Thymus (tissue), 11 donors: ENCODE measurements at regions not wholly inside any gene's neighbourhood (a gene's known extent, or its start where the extent isn't known, plus 50 kb on each side); places are given as distances from the start of the nearest gene placed in this dataset.
A peak's percentile ranks its signal among the peaks of the same experiment; 100 is the strongest.

Source experiments
- DNase-seq, 9 donors: peaks; one replicate each; pipeline ENCODE4 v3.0.0-alpha.2; 2013; ENCODE audit warnings: low spot score in 9 of 9, low read depth in 6 of 9, missing footprints in 1 of 9
- H3K27ac ChIP-seq, 2 donors: one replicate each; pipeline ENCODE4 v1.5.1; 2013; ENCODE audit warnings: control low read depth in 1 of 2, low read depth in 1 of 2, low read length in 1 of 2, mild to moderate bottlenecking in 1 of 2, moderate library complexity in 1 of 2
- H3K27me3 ChIP-seq, 2 donors: one replicate each; pipeline ENCODE4 v1.5.1; 2013; ENCODE audit warnings: low read length in 1 of 2; ENCODE audit not compliant: control insufficient read depth in 2 of 2, insufficient read depth in 1 of 2
- H3K36me3 ChIP-seq, 2 donors: one replicate each; pipeline ENCODE4 v1.5.1; 2013; ENCODE audit warnings: low read length in 1 of 2, mild to moderate bottlenecking in 1 of 2, moderate library complexity in 1 of 2; ENCODE audit not compliant: control insufficient read depth in 2 of 2, insufficient read depth in 2 of 2
- H3K4me1 ChIP-seq, 2 donors: one replicate each; pipeline ENCODE4 v1.5.1; 2013; ENCODE audit warnings: low read length in 2 of 2; ENCODE audit not compliant: control insufficient read depth in 2 of 2, insufficient read depth in 2 of 2
- H3K4me3 ChIP-seq, 2 donors: one replicate each; pipeline ENCODE4 v1.5.1; 2013; ENCODE audit warnings: low read length in 2 of 2, control low read depth in 1 of 2, mild to moderate bottlenecking in 1 of 2
- H3K9me3 ChIP-seq, 2 donors: one replicate each; pipeline ENCODE4 v1.5.1; 2013; ENCODE audit warnings: low read length in 1 of 2, mild to moderate bottlenecking in 1 of 2; ENCODE audit not compliant: control insufficient read depth in 2 of 2, insufficient read depth in 1 of 2
- WGBS: extraction: QIAGEN DNeasy Blood & Tissue Kit; methylation state at CpG from one replicate; pipeline ENCODE4 v1.1.7; 2013; 5-methylcytosine and 5-hydroxymethylcytosine counted together
- donor health status: healthy.

DNA sequence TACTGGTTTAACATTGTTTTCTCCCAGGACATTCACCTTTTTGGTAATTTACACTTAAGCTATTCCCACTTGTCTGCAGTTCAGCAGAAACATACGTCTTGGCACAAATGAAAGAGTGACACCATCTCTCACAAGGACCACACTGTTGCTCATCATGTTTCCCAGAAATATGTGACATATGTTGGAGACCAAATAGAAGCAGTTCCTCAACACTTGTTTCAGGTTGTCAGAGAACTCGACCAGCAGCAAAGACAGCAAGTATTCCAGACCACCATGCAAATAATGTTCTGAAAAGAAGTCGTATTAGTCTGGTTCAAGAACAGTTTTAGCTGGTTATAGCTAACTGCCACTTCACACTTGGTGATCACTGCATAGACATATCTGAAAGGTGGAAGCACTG, 81.3 kb upstream of the KLF6 start:
- Histone ChIP-seq H3K27ac (no peak overlapping the region), H3K36me3 (no peaks in the 10 kb centered on the region), H3K4me3 (no peak overlapping the region), H3K9me3 (no peaks in the 10 kb centered on the region), H3K27me3 (no peaks in the 10 kb centered on the region), H3K4me1 (peaks cover 0 to 5% of the 10 kb centered on the region in 2 donors)
- WGBS = 92% methylated on average over 3 of the region's 3 CpGs
- no peak for DNase-seq

DNA sequence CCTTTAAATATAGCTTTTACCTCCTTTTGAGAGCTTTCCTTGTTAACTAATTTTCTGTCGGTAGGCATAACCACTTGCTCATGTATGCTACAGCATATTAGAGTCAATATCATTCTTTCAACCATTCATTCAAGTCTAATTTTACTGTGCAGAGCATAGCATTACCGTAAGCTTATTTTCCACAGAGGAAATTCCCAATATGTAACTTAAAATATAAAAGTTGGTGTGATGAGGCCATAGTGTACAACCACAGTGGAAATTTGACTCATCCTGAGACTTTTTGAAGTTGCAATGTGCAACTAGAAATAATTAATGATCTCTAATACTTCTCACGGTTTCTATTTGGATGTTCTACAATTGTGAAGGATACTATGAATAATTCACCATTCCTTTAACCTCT, 80.6 kb upstream of the KLF6 start:
- Histone ChIP-seq H3K27me3 (no peaks in the 10 kb centered on the region), H3K27ac (no peak overlapping the region), H3K4me3 (no peak overlapping the region), H3K9me3 (no peaks in the 10 kb centered on the region), H3K36me3 (no peaks in the 10 kb centered on the region), H3K4me1 (peaks cover 0 to 5% of the 10 kb centered on the region in 2 donors)
- WGBS = 95% methylated on average over 3 of the region's 3 CpGs
- DNase-seq = no peak

DNA sequence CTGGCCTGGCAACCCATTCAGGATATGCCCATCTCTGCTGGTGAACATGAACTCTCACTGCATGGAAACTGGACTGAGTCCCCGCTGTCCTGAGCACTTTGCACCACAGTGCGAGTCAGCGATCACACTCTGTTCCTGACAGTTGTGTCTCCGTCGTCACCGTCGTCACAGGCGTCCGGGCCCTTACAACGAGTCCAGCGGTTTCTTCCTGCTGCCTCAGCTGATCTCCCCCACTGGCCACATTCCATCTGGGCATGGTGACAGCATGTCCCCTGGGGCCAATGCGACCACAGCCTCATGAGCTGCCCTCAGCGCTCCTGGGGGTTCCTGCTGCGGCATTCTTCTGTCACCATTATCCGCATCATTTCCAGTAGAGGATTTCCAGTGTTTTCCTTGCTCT, 76.8 kb upstream of the KLF6 start:
- no peaks in the 10 kb centered on the region for H3K9me3 ChIP-seq
- no peaks in the 10 kb centered on the region for H3K27me3 ChIP-seq
- H3K36me3 ChIP-seq = no peaks in the 10 kb centered on the region
- 98% methylated on average over 15 of the region's 15 CpGs for WGBS
- DNase-seq = no peak
- H3K27ac ChIP-seq = no peak overlapping the region
- H3K4me3 ChIP-seq = no peak overlapping the region
- H3K4me1 ChIP-seq = peaks cover 0 to 4% of the 10 kb centered on the region in 2 donors

DNA sequence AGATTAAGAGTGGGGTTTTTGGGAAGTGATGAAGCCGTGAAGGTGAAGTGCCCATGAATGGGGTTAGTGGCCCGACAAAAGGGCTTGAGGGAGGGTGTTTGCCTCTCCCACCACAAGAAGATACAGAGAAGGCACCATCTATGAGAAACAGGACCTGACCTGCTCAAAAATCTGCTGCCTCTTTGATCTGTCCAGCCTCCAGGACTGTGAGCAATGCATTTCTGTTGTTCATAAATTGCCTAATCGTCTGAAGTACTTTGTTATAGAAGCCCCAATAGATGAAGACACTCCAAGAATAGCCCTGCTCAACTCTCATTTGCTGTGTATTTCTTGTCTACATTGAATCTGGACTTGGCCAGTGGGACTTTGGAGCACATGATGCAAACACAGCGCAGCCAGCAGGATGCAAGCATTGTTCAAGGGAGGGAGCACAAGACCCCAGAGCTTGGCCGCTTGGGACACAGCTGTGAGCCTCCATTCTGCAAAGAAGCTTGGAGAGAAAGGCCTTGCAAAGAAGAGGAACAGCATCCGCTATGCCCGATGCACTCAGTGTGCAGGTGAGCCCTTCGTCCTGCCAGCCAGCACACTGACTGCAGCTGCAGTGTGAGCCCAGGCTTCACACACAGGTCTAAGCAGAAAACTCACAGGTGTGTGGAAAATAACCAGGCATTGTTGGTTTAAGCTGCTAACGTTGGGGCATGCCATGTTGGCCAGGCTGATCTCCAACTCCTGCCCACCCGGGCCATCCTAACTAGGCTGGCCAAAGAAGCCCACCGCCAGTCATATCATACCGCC, 73.2 kb upstream of the KLF6 start:
- Histone ChIP-seq H3K27me3 (no peaks in the 10 kb centered on the region), H3K27ac (no peak overlapping the region), H3K36me3 (no peaks in the 10 kb centered on the region), H3K4me3 (no peak overlapping the region), H3K4me1 (peaks cover 0 to 4% of the 10 kb centered on the region in 2 donors), H3K9me3 (no peaks in the 10 kb centered on the region)
- no peak for DNase-seq
- WGBS = 95% methylated on average over 12 of the region's 12 CpGs

DNA sequence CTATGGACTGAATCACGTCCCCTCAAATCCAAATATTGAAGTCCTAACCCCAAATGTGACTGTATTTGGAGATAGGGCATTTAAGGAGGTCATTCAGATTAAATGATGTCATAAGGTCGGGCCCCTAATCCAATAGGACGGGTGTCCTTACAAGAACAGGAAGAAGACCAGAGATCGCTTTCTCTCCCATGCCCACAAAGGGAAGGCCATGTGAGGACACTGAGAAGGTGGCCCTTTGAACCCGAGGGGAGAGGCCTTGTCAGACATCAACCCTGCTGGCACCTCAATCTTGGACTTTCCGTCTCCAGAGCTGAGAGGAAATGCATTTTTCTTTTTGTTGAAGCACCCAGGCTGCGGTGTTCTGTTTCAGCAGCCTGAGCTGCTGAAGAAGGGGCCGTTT, 72.3 kb upstream of the KLF6 start:
- Histone ChIP-seq H3K36me3 (no peaks in the 10 kb centered on the region), H3K4me1 (peaks cover 0 to 4% of the 10 kb centered on the region in 2 donors), H3K9me3 (no peaks in the 10 kb centered on the region), H3K27me3 (no peaks in the 10 kb centered on the region), H3K4me3 (no peak overlapping the region), H3K27ac (no peak overlapping the region)
- no peak for DNase-seq
- 97% methylated on average over 8 of the region's 8 CpGs for WGBS

DNA sequence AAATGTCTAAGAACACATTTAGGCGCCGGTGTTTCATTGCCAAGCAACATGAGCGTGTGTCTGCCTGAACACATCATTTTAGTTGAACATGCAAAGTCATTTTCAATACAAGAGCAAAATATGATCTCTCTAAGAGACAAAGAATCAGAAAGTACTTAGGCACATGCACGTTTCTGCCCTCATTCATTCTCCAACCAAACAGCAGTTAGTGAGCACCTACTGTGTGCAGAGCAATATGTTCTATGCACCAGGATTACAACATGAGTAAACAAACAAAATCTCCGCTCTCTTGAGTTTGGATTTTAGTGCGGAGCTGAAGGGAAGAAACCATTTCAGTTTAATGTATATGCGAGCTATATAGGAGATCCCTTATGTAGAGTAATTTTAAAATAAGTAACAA, 71.6 kb upstream of the KLF6 start:
- no peaks in the 10 kb centered on the region for H3K36me3 ChIP-seq
- no peaks in the 10 kb centered on the region for H3K27me3 ChIP-seq
- 98% methylated on average over 7 of the region's 7 CpGs for WGBS
- H3K4me1 ChIP-seq = peaks cover 0 to 4% of the 10 kb centered on the region in 2 donors
- H3K4me3 ChIP-seq = no peak overlapping the region
- no peaks in the 10 kb centered on the region for H3K9me3 ChIP-seq
- no peak for DNase-seq
- H3K27ac ChIP-seq = no peak overlapping the region

DNA sequence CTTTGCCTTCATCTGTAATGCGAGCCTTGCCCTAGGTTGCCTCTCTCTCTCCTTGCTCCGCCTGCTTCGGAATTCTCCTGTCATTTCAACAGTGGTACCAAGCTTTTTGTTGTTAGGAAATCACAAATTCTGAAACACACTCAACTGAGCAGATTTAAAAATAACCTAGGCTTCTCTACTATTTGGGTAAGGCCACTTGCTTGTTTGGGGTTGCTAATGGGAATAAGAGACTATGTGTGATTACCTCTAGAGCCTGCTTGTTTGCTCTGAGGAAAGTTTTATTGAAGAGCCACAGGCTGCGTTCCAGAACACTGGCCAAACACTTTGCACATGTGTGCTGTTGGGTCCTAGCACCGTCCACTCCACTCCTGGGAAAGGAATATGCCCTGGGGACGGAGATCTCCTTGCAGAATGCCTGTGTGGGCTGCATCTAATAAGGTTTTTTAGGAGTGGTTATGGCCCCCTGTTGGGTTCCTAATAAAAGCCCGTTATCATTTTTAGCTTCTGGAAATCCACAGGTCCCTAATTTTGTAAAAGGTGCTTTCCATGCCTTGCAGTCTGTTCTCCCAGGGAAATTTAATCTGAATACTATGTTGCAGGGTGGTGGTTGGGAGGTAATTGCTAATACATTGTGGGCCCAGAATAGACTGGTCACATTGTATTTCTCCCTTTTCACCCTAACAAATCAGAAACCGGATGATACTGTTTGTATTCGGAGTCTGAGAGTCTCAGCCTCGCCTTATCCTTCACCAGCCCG, 68.7 kb upstream of the KLF6 start:
- WGBS = 96% methylated on average over 11 of the region's 11 CpGs
- Histone ChIP-seq H3K27me3 (no peaks in the 10 kb centered on the region), H3K9me3 (no peaks in the 10 kb centered on the region), H3K4me1 (peaks cover 3 to 7% of the 10 kb centered on the region in 2 donors), H3K4me3 (no peak overlapping the region), H3K36me3 (no peaks in the 10 kb centered on the region), H3K27ac (no peak overlapping the region)
- no peak for DNase-seq

DNA sequence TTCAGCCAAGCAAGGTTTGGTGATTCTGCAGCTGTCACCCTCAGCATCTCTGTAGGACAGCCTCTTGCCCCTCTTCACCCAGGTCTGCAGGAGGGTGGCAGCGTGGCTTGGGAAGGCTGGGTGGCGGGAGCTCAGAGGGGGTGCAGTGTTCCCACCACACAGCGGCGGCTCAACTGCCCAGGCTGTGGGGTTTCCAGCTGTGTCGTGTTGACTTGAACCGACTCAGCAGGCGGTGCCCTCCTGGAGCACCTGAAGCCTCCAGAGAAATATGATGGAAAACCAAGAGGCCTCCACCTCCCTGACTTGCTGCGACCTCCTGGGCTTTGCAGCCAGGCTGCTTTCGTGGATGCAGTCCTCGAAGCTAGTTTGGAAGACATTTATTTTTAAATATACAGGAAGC, 68.0 kb upstream of the KLF6 start:
- H3K4me1 ChIP-seq = peaks cover 3% of the 10 kb centered on the region in 2 donors
- H3K36me3 ChIP-seq = no peaks in the 10 kb centered on the region
- DNase-seq = no peak
- 95% methylated on average over 10 of the region's 10 CpGs for WGBS
- no peak overlapping the region for H3K27ac ChIP-seq
- no peak overlapping the region for H3K4me3 ChIP-seq
- H3K27me3 ChIP-seq = no peaks in the 10 kb centered on the region
- H3K9me3 ChIP-seq = no peaks in the 10 kb centered on the region

DNA sequence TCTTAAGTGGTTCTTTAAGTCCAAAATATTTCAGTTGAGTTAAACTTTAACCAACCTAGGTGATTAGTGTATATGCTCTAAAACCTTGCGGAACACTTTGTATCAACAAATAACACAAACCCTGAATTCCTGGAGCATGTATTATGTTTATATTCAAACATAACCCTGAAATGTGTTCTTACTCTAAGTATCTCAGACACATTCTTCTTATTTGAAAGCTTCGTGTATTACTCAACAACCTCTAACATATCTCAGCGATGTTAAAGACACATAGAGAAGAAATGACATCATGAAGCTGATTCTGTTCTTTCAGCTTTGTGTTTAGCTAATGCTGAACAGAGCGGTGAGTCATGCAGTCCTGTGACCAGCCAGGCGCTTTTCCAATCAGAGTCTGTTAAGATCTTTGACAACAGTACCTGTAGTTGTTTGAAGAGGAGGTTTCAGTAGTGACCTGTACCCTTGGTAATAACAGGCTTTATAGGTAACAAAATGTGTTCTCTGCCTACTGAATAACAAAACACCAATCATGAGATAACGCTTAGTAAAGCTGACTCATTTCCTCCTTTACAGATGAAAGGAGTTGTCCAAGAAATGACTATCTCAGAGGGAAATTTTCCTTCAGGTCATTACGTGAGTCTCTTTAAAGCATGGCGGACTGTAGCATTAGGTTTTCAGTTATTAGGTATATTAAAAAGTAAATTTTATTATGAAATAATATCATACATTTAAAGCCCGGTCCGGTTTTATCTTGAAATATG, 67.3 kb upstream of the KLF6 start:
- Histone ChIP-seq H3K9me3 (no peaks in the 10 kb centered on the region), H3K27ac (peak overlapping the region in 1 of 2 donors; percentile 12), H3K27me3 (no peaks in the 10 kb centered on the region), H3K36me3 (no peaks in the 10 kb centered on the region), H3K4me1 (peaks cover 3% of the 10 kb centered on the region in 2 donors), H3K4me3 (no peak overlapping the region)
- DNase-seq = peak in 1 of 9 donors; percentile 28
- 84% methylated on average over 10 of the region's 10 CpGs for WGBS
